ENCODE measurements at regions not wholly inside any gene's neighbourhood (a gene's known extent, or its start where the extent isn't known, plus 50 kb on each side); places are given as distances from the start of the nearest gene placed in this dataset.

DNA sequence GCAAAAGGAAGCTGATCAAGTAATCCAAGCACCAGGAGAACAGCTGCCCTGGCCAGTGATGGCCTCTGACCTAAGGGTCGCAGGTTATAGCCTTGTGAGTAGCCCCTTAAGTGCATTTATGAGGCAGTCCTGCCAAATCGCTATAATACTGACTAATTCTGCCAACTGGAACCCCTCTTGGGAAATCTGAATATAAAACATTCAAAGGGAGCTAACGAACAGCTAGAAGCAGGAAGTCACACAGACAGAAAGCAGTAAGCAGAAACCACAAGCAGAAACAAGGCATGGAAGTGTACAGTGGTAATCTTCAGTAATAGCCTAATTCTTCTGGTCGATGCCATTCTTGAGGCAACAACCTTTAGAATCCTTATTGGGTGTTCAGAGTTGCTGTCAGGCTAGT is 521.3 kb downstream of the METTL4 start:
- Histone ChIP-seq H3K9me3 (ENCODE audit: control insufficient read depth in 2 of 3, insufficient read depth in 1 of 3, low read length in 3 of 3) (peaks cover 0 to 4% (median 0%) of the 10 kb centered on the region in 3 donors), H3K4me3 (ENCODE audit: low read length in 3 of 3) (no peak overlapping the region), H3K27ac (ENCODE audit: low read depth in 2 of 2, low read length in 2 of 2) (no peak overlapping the region), H3K4me1 (ENCODE audit: control insufficient read depth in 2 of 3, insufficient read depth in 2 of 3, low read depth in 1 of 3, low read length in 3 of 3) (peaks cover 0 to 10% (median 6%) of the 10 kb centered on the region in 3 donors), H3K36me3 (ENCODE audit: control insufficient read depth in 2 of 3, insufficient read depth in 3 of 3, low read length in 3 of 3) (no peaks in the 10 kb centered on the region), H3K9ac (ENCODE audit: low read length in 3 of 3) (no peak overlapping the region), H3K27me3 (ENCODE audit: control insufficient read depth, insufficient read depth, low read length) (no peaks in the 10 kb centered on the region)
- no peak for FAIRE-seq
- TF ChIP-seq, protein P1, sequence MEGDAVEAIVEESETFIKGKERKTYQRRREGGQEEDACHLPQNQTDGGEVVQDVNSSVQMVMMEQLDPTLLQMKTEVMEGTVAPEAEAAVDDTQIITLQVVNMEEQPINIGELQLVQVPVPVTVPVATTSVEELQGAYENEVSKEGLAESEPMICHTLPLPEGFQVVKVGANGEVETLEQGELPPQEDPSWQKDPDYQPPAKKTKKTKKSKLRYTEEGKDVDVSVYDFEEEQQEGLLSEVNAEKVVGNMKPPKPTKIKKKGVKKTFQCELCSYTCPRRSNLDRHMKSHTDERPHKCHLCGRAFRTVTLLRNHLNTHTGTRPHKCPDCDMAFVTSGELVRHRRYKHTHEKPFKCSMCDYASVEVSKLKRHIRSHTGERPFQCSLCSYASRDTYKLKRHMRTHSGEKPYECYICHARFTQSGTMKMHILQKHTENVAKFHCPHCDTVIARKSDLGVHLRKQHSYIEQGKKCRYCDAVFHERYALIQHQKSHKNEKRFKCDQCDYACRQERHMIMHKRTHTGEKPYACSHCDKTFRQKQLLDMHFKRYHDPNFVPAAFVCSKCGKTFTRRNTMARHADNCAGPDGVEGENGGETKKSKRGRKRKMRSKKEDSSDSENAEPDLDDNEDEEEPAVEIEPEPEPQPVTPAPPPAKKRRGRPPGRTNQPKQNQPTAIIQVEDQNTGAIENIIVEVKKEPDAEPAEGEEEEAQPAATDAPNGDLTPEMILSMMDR (IDR thresholded peaks at IDR 0.05; ENCODE audit: borderline replicate concordance, extremely low read depth, insufficient read depth), result no peak
- DNase-seq, result no peak
- intact Hi-C loops (cut with DNase I), result no loop called here

DNA sequence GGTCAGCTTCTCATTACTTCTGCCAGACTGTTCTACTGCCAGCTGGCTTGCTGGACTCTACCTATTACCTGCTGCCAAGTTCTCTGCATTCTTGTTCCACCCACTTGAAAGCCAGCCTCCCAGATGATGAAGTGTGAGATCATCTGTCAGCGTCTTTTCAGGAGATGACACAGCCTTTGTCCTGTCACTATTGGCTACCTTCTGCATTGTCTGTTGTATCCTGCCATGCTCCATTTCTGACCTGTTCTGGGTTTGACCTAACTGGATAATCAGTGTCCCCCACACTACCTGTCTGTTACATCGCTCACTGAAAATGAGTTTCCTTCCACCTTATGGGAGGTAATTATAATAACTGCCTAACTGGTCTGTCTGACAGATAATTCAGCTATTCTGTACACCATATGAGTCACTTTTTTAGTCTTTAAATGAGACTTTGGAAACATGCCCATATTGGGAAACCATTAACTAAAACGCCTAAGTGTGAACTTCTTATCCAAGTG is 520.6 kb downstream of the METTL4 start:
- Histone ChIP-seq H3K36me3 (ENCODE audit: control insufficient read depth in 2 of 3, insufficient read depth in 3 of 3, low read length in 3 of 3) (no peaks in the 10 kb centered on the region), H3K4me1 (ENCODE audit: control insufficient read depth in 2 of 3, insufficient read depth in 2 of 3, low read depth in 1 of 3, low read length in 3 of 3) (peaks cover 0 to 10% (median 6%) of the 10 kb centered on the region in 3 donors), H3K27ac (ENCODE audit: low read depth in 2 of 2, low read length in 2 of 2) (no peak overlapping the region), H3K9me3 (ENCODE audit: control insufficient read depth in 2 of 3, insufficient read depth in 1 of 3, low read length in 3 of 3) (peaks cover 0 to 4% (median 0%) of the 10 kb centered on the region in 3 donors), H3K4me3 (ENCODE audit: low read length in 3 of 3) (no peak overlapping the region), H3K27me3 (ENCODE audit: control insufficient read depth, insufficient read depth, low read length) (no peaks in the 10 kb centered on the region), H3K9ac (ENCODE audit: low read length in 3 of 3) (no peak overlapping the region)
- FAIRE-seq (no peak), DNase-seq (no peak)
- TF ChIP-seq, protein P1 (IDR thresholded peaks at IDR 0.05; ENCODE audit: borderline replicate concordance, extremely low read depth, insufficient read depth), result no peak
- intact Hi-C loops (cut with DNase I), result no loop called here

DNA sequence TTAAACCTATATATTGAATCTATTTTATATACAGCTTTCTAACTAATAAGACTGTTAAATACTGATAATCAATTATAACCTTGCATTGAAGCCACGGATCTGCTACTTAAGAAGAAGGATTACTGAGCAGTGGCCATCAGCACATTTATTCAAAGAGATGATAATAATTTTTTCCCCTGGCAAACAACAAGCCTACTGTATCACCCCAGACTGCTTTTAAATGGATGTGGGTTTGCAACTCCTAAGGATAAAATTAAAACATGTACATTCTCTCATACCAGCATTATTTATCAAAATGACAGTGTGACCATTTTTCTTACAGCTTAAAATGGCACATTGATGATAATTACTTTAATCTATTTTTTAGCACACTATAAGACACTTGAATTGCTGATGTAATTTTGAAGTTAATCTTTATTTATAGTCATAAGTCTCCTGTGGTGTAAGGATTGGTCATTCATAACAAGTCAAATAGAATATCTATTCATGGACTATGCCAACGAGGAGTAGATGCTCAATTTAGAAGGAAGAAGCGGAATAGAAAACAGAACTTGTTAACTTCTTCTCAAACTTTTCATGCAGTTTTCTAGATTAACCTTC is 517.7 kb downstream of the METTL4 start:
- FAIRE-seq (no peak), DNase-seq (no peak)
- no peak overlapping the region for H3K27ac ChIP-seq (ENCODE audit: low read depth in 2 of 2, low read length in 2 of 2)
- no peaks in the 10 kb centered on the region for H3K36me3 ChIP-seq (ENCODE audit: control insufficient read depth in 2 of 3, insufficient read depth in 3 of 3, low read length in 3 of 3)
- TF ChIP-seq, protein P1 (IDR thresholded peaks at IDR 0.05; ENCODE audit: borderline replicate concordance, extremely low read depth, insufficient read depth), result no peak
- intact Hi-C loops (cut with DNase I), result no loop called here
- H3K27me3 ChIP-seq (ENCODE audit: control insufficient read depth, insufficient read depth, low read length), result no peaks in the 10 kb centered on the region
- peaks cover 0 to 10% (median 6%) of the 10 kb centered on the region in 3 donors for H3K4me1 ChIP-seq (ENCODE audit: control insufficient read depth in 2 of 3, insufficient read depth in 2 of 3, low read depth in 1 of 3, low read length in 3 of 3)
- H3K9ac ChIP-seq (ENCODE audit: low read length in 3 of 3), result no peak overlapping the region
- H3K4me3 ChIP-seq (ENCODE audit: low read length in 3 of 3), result no peak overlapping the region
- no peaks in the 10 kb centered on the region for H3K9me3 ChIP-seq (ENCODE audit: control insufficient read depth in 2 of 3, insufficient read depth in 1 of 3, low read length in 3 of 3)

DNA sequence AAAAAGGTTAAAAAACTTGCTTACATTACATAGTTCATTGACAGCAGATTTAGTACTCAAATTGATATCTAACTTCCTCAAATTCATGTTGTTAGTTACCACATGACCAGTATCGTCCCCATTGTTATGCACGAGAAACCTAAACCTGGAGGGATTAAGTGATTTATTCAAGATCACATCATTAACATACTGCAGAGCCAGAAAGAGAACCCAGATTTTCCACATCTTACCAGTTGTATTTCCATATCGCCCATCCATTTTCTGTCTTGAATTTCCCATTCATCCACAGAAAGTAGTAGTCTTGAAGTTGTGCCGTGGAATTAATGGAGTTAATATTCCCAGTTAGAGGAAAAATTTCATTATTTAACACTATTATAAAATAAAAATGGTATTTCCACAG is 512.0 kb downstream of the METTL4 start:
- no peaks in the 10 kb centered on the region for H3K9me3 ChIP-seq (ENCODE audit: control insufficient read depth in 2 of 3, insufficient read depth in 1 of 3, low read length in 3 of 3)
- H3K4me1 ChIP-seq (ENCODE audit: control insufficient read depth in 2 of 3, insufficient read depth in 2 of 3, low read depth in 1 of 3, low read length in 3 of 3), result no peaks in the 10 kb centered on the region
- TF ChIP-seq, protein P1 (IDR thresholded peaks at IDR 0.05; ENCODE audit: borderline replicate concordance, extremely low read depth, insufficient read depth), result no peak
- intact Hi-C loops (cut with DNase I), result no loop called here
- no peaks in the 10 kb centered on the region for H3K36me3 ChIP-seq (ENCODE audit: control insufficient read depth in 2 of 3, insufficient read depth in 3 of 3, low read length in 3 of 3)
- DNase-seq (no peak), FAIRE-seq (no peak)
- no peak overlapping the region for H3K4me3 ChIP-seq (ENCODE audit: low read length in 3 of 3)
- no peak overlapping the region for H3K27ac ChIP-seq (ENCODE audit: low read depth in 2 of 2, low read length in 2 of 2)
- no peak overlapping the region for H3K9ac ChIP-seq (ENCODE audit: low read length in 3 of 3)
- H3K27me3 ChIP-seq (ENCODE audit: control insufficient read depth, insufficient read depth, low read length), result no peaks in the 10 kb centered on the region

Measured in kidney (tissue), 13 donors.